ENCODE measurements at regions not wholly inside any gene's neighbourhood (a gene's known extent, or its start where the extent isn't known, plus 50 kb on each side); places are given as distances from the start of the nearest gene placed in this dataset.

- ChIA-PET CTCF (no interaction called here), POLR2A (no interaction called here)
- no peak for DNase-seq
- Histone ChIP-seq H3K9me3 (ENCODE audit: control extremely low read depth in 1 of 5, control insufficient read depth in 4 of 5, insufficient read depth in 2 of 5, low read depth in 1 of 5, low read length in 4 of 5) (no peaks in the 10 kb centered on the region), H3K36me3 (ENCODE audit: control insufficient read depth in 4 of 4, insufficient read depth in 4 of 4, low read length in 3 of 4) (no peaks in the 10 kb centered on the region), H3K4me1 (ENCODE audit: control extremely low read depth in 1 of 4, control insufficient read depth in 4 of 4, insufficient read depth in 4 of 4, low read length in 3 of 4) (peaks cover 11 to 21% (median 18%) of the 10 kb centered on the region in 4 experiments), H3K4me3 (ENCODE audit: control insufficient read depth in 1 of 7, extremely low read depth in 1 of 7, insufficient read depth in 4 of 7, low read depth in 2 of 7, low read length in 6 of 7) (no peak overlapping the region), H3K27me3 (replicated peaks in 2 of 5; ENCODE audit: control insufficient read depth in 4 of 5, insufficient read depth in 5 of 5, low read length in 4 of 5) (no peaks in the 10 kb centered on the region), H3K27ac (ENCODE audit: insufficient read depth in 1 of 2, low read depth in 1 of 2, low read length in 2 of 2, poor library complexity in 1 of 2, severe bottlenecking in 2 of 2) (no peak overlapping the region)
- 94% methylated on average over 2 of the region's 2 CpGs for WGBS (ENCODE audit: insufficient coverage)
Observed at GRCh38 chr10:20620981-20621380, 276.1 kb downstream of the NEBL start.

GRCh38 chr10:20618011-20618547 lies 279.0 kb downstream of the NEBL start:
- CTCF ChIA-PET = no interaction called here
- WGBS (ENCODE audit: insufficient coverage) = 95% methylated on average over 3 of the region's 3 CpGs

GRCh38 chr10:20616918-20617810 lies 279.9 kb downstream of the NEBL start:
- Histone ChIP-seq H3K9me3 (ENCODE audit: control extremely low read depth in 1 of 5, control insufficient read depth in 4 of 5, insufficient read depth in 2 of 5, low read depth in 1 of 5, low read length in 4 of 5) (no peaks in the 10 kb centered on the region), H3K4me1 (ENCODE audit: control extremely low read depth in 1 of 4, control insufficient read depth in 4 of 4, insufficient read depth in 4 of 4, low read length in 3 of 4) (peaks cover 11 to 27% (median 20%) of the 10 kb centered on the region in 4 experiments), H3K36me3 (ENCODE audit: control insufficient read depth in 4 of 4, insufficient read depth in 4 of 4, low read length in 3 of 4) (no peaks in the 10 kb centered on the region), H3K4me3 (ENCODE audit: control insufficient read depth in 1 of 7, extremely low read depth in 1 of 7, insufficient read depth in 4 of 7, low read depth in 2 of 7, low read length in 6 of 7) (peak overlapping the region in 6 of 7 experiments; percentile 8 to 56 (median 46)), H3K27me3 (replicated peaks in 2 of 5; ENCODE audit: control insufficient read depth in 4 of 5, insufficient read depth in 5 of 5, low read length in 4 of 5) (no peaks in the 10 kb centered on the region), H3K27ac (ENCODE audit: insufficient read depth in 1 of 2, low read depth in 1 of 2, low read length in 2 of 2, poor library complexity in 1 of 2, severe bottlenecking in 2 of 2) (peak overlapping the region; percentile 43 to 65)
- 19% methylated on average over 8 of the region's 12 CpGs for WGBS (ENCODE audit: insufficient coverage)
- ChIA-PET POLR2A (no interaction called here), CTCF (no interaction called here)
- DNase-seq = peak; percentile 81 to 95 (median 91)

More at GRCh38 chr10:20618011-20618547, 279.0 kb downstream of the NEBL start:
- POLR2A ChIA-PET = no interaction called here
- H3K4me3 ChIP-seq (ENCODE audit: control insufficient read depth in 1 of 7, extremely low read depth in 1 of 7, insufficient read depth in 4 of 7, low read depth in 2 of 7, low read length in 6 of 7) = no peak overlapping the region
- H3K27me3 ChIP-seq (replicated peaks in 2 of 5; ENCODE audit: control insufficient read depth in 4 of 5, insufficient read depth in 5 of 5, low read length in 4 of 5) = no peaks in the 10 kb centered on the region
- no peaks in the 10 kb centered on the region for H3K36me3 ChIP-seq (ENCODE audit: control insufficient read depth in 4 of 4, insufficient read depth in 4 of 4, low read length in 3 of 4)
- H3K4me1 ChIP-seq (ENCODE audit: control extremely low read depth in 1 of 4, control insufficient read depth in 4 of 4, insufficient read depth in 4 of 4, low read length in 3 of 4) = peaks cover 11 to 27% (median 20%) of the 10 kb centered on the region in 4 experiments
- H3K27ac ChIP-seq (ENCODE audit: insufficient read depth in 1 of 2, low read depth in 1 of 2, low read length in 2 of 2, poor library complexity in 1 of 2, severe bottlenecking in 2 of 2) = no peak overlapping the region
- no peaks in the 10 kb centered on the region for H3K9me3 ChIP-seq (ENCODE audit: control extremely low read depth in 1 of 5, control insufficient read depth in 4 of 5, insufficient read depth in 2 of 5, low read depth in 1 of 5, low read length in 4 of 5)
- no peak for DNase-seq

GRCh38 chr10:20616056-20616671 lies 280.9 kb downstream of the NEBL start:
- POLR2A ChIA-PET = interaction anchor here (0.7 kb wide), 1 partner anchor 56 kb away, joined by 3 read pairs; no protein-coding TSS in a partner anchor
- no peaks in the 10 kb centered on the region for H3K36me3 ChIP-seq (ENCODE audit: control insufficient read depth in 4 of 4, insufficient read depth in 4 of 4, low read length in 3 of 4)

GRCh38 chr10:20615395-20615794 lies 281.7 kb downstream of the NEBL start:
- POLR2A ChIA-PET = no interaction called here
- H3K9me3 ChIP-seq (ENCODE audit: control extremely low read depth in 1 of 5, control insufficient read depth in 4 of 5, insufficient read depth in 2 of 5, low read depth in 1 of 5, low read length in 4 of 5) = no peaks in the 10 kb centered on the region
- WGBS (ENCODE audit: insufficient coverage) = no CpG with 5 or more reads among the region's 1 CpG
- no peak for DNase-seq
- peaks cover 8 to 26% (median 20%) of the 10 kb centered on the region in 4 experiments for H3K4me1 ChIP-seq (ENCODE audit: control extremely low read depth in 1 of 4, control insufficient read depth in 4 of 4, insufficient read depth in 4 of 4, low read length in 3 of 4)
- H3K4me3 ChIP-seq (ENCODE audit: control insufficient read depth in 1 of 7, extremely low read depth in 1 of 7, insufficient read depth in 4 of 7, low read depth in 2 of 7, low read length in 6 of 7) = no peak overlapping the region
- no peaks in the 10 kb centered on the region for H3K36me3 ChIP-seq (ENCODE audit: control insufficient read depth in 4 of 4, insufficient read depth in 4 of 4, low read length in 3 of 4)
- H3K27me3 ChIP-seq (replicated peaks in 2 of 5; ENCODE audit: control insufficient read depth in 4 of 5, insufficient read depth in 5 of 5, low read length in 4 of 5) = no peaks in the 10 kb centered on the region
- no peak overlapping the region for H3K27ac ChIP-seq (ENCODE audit: insufficient read depth in 1 of 2, low read depth in 1 of 2, low read length in 2 of 2, poor library complexity in 1 of 2, severe bottlenecking in 2 of 2)
- CTCF ChIA-PET = interaction anchor here (1.2 kb wide), 1 partner anchor 18 kb away, joined by 4 read pairs; no protein-coding TSS in a partner anchor

More at GRCh38 chr10:20616056-20616671, 280.9 kb downstream of the NEBL start:
- Histone ChIP-seq H3K27me3 (replicated peaks in 2 of 5; ENCODE audit: control insufficient read depth in 4 of 5, insufficient read depth in 5 of 5, low read length in 4 of 5) (no peaks in the 10 kb centered on the region), H3K9me3 (ENCODE audit: control extremely low read depth in 1 of 5, control insufficient read depth in 4 of 5, insufficient read depth in 2 of 5, low read depth in 1 of 5, low read length in 4 of 5) (no peaks in the 10 kb centered on the region), H3K4me3 (ENCODE audit: control insufficient read depth in 1 of 7, extremely low read depth in 1 of 7, insufficient read depth in 4 of 7, low read depth in 2 of 7, low read length in 6 of 7) (peak overlapping the region in 3 of 7 experiments; percentile 45 to 56 (median 46)), H3K4me1 (ENCODE audit: control extremely low read depth in 1 of 4, control insufficient read depth in 4 of 4, insufficient read depth in 4 of 4, low read length in 3 of 4) (peaks cover 8 to 26% (median 20%) of the 10 kb centered on the region in 4 experiments), H3K27ac (ENCODE audit: insufficient read depth in 1 of 2, low read depth in 1 of 2, low read length in 2 of 2, poor library complexity in 1 of 2, severe bottlenecking in 2 of 2) (peak overlapping the region; percentile 43 to 65)
- DNase-seq = peak in 2 of 3 donors; percentile 6 to 27
- CTCF ChIA-PET = interaction anchor here (1.2 kb wide), 1 partner anchor 19 kb away, joined by 4 read pairs; no protein-coding TSS in a partner anchor
- WGBS (ENCODE audit: insufficient coverage) = 94% methylated on average over 2 of the region's 3 CpGs

- Histone ChIP-seq H3K36me3 (ENCODE audit: control insufficient read depth in 4 of 4, insufficient read depth in 4 of 4, low read length in 3 of 4) (no peaks in the 10 kb centered on the region), H3K4me3 (ENCODE audit: control insufficient read depth in 1 of 7, extremely low read depth in 1 of 7, insufficient read depth in 4 of 7, low read depth in 2 of 7, low read length in 6 of 7) (no peak overlapping the region), H3K4me1 (ENCODE audit: control extremely low read depth in 1 of 4, control insufficient read depth in 4 of 4, insufficient read depth in 4 of 4, low read length in 3 of 4) (peaks cover 8 to 26% (median 20%) of the 10 kb centered on the region in 4 experiments), H3K9me3 (ENCODE audit: control extremely low read depth in 1 of 5, control insufficient read depth in 4 of 5, insufficient read depth in 2 of 5, low read depth in 1 of 5, low read length in 4 of 5) (peaks cover 0 to 2% (median 0%) of the 10 kb centered on the region in 5 experiments), H3K27ac (ENCODE audit: insufficient read depth in 1 of 2, low read depth in 1 of 2, low read length in 2 of 2, poor library complexity in 1 of 2, severe bottlenecking in 2 of 2) (no peak overlapping the region), H3K27me3 (replicated peaks in 2 of 5; ENCODE audit: control insufficient read depth in 4 of 5, insufficient read depth in 5 of 5, low read length in 4 of 5) (no peaks in the 10 kb centered on the region)
- 100% methylated on average over 3 of the region's 3 CpGs for WGBS (ENCODE audit: insufficient coverage)
- ChIA-PET CTCF (interaction anchor here (1.2 kb wide), 1 partner anchor 10 kb away, joined by 3 read pairs; no protein-coding TSS in a partner anchor), POLR2A (no interaction called here)
- no peak for DNase-seq
Observed at GRCh38 chr10:20614911-20615310, 282.2 kb downstream of the NEBL start.
